NCI-H1105 (cell line): ENCODE measurements at regions not wholly inside any gene's neighbourhood (a gene's known extent, or its start where the extent isn't known, plus 50 kb on each side); places are given as distances from the start of the nearest gene placed in this dataset.

ENCODE experiments used
- DNase-seq: peaks from one replicate; lab custom pipeline; 2025; lab: John Stamatoyannopoulos, UW

DNA sequence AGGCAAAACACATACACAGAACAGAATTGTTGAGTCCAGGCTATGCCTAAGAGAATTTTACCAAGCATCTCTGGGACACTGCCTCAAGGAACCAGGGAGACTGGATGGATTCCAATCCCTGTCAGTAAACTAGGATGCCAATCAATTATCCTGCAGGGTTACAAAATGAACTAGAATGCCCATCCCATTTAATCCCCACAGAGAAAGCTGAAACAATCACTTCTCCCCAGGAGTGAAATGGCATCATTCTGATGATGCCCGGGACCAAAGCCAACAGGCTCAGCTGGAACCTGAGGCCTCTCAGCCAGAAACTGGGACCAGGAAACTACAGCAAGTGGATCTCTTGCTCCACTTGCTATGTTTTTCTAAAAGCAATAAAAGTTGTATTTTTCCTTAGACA is 130.0 kb upstream of the TJP1 start:
- peak; percentile 26 for DNase-seq

DNA sequence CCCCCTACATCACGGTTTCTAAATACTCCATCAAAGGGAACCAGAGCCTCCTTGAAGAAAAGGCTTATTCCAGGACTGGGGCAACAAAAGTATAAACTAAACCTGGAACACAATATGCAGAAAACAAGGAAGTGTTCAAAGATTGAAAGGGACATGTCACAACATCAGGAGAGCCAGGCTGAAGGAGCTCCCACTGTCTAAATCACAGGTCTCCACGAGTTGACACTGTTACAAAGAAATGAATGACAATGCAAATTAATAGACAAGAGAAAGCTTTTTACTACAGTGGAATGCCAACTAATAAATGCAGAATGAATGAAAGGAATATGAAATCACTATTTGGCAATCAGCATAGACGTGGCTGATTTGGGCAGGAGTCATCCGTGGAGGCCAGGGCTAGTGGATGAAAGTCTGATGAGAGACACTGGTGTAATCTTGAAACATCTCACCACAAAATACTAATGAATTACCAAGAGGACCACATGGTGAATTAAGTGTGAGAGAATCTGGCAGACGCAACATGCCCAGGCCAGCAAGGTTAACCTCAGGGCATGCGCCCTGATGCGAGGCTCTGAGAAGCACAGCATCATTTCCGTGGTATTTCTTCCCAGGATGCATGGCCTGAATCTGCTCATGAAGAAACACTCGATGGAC is 123.8 kb upstream of the TJP1 start:
- no peak for DNase-seq

- no peak for DNase-seq
Observed at GRCh38 chr15:29944925-29945324, 122.7 kb upstream of the TJP1 start.

DNA sequence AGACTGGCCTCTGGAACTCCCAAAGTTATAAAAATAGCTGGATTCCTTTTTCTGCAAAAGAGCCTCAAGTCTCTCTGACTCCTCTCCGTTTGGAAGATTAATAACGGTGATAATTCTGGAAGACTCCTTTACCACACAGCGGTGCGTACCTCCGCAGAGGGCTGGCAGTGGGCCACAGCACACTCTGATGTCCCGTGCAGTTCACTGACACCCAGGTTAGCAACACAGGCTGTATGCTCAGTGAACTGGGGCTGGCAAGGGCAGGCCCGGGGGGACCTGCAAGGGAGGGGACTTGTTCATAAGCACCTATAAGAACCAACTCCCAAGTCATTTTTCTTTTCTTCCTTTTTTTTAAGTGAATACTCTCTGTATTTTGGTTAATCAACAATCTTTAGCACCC is 120.3 kb upstream of the TJP1 start:
- no peak for DNase-seq

GRCh38 chr15:29942143-29942542 is 119.9 kb upstream of the TJP1 start:
- DNase-seq = no peak

GRCh38 chr15:29939404-29939803 is 117.1 kb upstream of the TJP1 start:
- DNase-seq = no peak

DNA sequence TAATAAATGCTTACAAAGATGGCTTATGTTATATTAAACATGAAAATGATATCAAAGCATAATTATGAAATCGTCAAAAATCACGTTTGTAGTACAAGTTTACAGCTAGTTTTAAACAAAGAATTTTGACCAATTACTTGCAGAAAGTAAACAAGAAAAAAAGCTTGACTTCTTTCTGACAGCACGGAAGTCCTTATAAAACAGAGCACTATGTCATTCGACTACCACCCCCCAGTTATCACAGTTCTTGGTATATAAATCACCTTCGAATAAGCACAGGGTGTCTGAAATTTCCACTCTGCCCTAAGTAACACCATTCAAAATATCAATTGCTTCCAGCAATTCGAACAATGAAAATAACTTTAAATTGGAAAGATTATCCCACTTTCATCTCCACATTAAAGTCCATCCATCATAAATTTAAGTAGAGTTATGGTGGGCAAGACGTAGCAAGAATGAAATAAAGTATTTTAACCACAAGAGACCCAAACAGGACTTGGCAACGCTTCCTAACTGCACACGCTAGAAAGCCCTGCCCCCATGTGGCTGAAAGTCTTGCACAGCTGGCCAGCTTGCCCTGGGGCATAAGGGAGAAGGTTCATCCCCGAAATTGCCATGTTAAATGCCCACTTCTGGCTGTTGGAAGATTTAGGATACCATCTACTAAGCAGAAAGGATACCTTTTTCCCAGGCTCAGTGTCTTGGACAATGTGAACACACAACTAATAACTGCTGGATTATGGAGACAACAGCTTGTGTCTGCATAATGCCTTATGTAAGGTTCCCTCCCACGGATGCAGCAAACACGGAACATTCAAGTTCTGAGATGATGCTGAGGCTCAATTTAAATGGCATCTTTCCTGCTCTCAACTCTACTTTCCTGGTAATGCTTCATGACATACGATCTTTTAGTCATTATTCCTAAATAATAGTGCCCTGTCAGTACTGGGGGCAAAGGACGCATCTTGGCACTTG is 116.4 kb upstream of the TJP1 start:
- DNase-seq = no peak

- no peak for DNase-seq
Observed at GRCh38 chr15:29937956-29938355, 115.7 kb upstream of the TJP1 start.

DNA sequence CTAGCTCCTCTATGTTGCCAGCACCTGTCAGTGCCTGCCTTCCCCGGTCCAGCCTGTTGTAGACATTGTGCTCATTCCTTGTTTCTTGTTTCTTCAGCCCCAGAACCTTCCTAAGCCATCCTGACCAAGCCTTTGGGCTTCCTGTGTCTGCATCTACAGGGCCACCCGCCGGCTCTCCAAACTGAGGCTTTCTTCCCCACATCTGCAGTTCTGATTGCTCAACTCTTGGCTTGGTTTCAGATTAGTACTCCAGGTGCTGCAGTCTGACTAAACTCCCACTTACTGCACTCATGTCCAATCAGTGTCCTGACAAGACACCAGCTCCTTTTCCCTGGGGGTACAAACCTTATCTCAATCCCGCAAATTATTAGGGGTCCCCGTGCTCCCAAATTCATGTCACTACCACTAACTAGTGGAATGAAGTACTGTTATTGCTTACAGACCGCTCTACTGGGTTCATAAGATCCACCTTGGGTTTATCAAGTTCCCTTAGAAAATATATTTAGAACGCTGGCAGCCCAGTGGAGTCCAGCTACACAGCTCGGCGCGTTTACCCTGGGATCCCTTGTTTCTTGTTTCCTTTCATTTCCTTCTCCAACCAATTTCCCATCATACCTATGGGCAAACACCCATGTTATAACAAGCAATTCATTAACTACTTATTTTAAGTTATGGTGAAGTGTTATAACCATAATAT is 114.2 kb upstream of the TJP1 start:
- no peak for DNase-seq

DNA sequence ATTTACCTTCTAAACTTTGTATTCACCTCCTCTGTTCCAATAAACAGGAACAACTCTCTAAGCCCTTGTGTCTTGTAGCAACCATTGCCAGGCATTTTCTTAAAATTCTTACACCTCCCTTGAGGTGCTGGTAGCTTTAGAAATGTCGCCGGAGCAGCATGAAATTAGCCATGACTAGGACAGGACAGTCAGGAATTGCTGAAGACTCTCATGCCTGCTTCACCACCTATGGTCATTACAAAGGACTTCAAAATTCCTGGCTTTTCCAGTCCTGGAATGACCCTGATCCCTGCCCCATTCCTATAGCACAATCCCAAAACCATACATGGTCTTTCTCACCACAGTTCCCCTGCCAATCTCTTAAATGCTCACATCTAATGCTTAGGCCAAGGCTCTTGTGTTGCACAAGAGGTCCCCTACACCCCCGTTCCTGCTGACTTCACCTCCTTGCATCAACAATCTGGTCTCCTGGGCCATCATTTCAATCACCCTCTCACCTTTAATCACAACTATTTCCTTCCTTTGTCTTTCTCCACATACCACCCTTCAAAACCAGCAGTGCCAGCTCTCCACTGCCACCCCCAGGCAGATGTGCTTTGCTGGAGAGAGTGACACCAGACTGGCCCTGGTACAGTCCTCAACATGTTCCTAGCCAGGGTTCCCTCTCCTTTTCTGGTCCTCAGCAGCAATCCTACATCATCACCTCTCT is 113.2 kb upstream of the TJP1 start:
- DNase-seq = no peak

GRCh38 chr15:29934251-29934650 is 112.0 kb upstream of the TJP1 start:
- no peak for DNase-seq

- no peak for DNase-seq
Observed at GRCh38 chr15:29933042-29933803, 111.0 kb upstream of the TJP1 start.

GRCh38 chr15:29926083-29926388 is 103.8 kb upstream of the TJP1 start:
- no peak for DNase-seq

- DNase-seq = no peak
Observed at GRCh38 chr15:29925227-29926082, 103.2 kb upstream of the TJP1 start.

DNA sequence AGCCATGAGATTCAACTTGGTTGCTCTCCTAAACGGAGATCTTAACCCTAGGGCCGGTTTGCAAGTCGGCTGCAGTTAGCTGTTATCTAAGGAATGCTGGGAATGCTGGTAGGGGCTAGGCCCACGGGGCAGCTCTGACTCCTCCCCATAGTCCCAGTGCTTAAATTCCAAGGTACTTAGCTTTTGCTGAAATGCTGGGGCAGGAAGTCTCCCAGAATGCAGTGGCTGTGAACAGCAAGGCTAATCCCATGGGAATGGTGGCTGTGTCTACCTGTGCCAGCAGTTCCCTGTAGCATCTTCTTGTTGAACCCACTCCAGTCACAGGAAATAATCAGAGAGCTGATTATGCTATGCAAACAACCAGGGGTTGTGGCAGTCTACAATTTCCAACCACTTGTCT is 102.5 kb upstream of the TJP1 start:
- DNase-seq = no peak

DNA sequence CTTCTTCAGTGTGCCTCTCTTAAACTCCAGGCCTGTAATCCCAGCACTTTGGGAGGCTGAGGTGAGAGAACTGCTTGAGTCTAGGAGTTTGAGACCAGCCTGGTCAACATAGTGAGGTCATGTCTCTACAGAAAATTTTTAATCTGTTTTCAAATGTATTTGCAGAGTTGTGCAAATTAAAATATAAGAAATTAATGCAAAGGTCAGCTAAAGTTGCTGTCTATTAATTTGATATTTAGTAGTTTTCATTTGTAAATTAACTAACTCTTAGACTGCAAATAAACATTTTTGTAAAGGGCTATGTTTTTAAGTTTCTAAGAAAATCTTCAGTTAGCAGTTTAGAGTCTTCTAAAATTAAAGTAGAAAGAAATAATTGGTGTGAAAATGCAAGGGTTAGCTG is 99.9 kb upstream of the TJP1 start:
- no peak for DNase-seq

- no peak for DNase-seq
Observed at GRCh38 chr15:29921130-29921601, 98.9 kb upstream of the TJP1 start.

DNA sequence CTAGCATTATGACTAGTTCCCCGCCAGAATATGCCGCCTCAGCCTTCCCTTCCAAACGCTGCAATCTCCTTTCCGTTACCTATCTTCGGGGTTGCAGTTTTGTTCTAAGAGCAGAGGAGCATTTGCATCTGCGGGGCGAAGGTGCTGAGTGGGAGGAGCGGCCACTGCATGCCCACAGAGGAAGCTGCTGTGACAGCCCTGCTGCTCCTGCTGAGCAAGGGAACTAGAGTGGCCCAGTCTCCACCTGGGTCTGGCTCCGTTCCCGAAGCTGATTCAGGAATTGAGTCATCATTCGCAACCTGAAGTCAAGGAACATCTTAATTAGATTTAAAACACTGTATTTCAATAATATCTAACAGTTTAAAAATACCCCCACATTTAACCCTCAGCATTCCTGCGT is 98.2 kb upstream of the TJP1 start:
- DNase-seq = no peak

DNA sequence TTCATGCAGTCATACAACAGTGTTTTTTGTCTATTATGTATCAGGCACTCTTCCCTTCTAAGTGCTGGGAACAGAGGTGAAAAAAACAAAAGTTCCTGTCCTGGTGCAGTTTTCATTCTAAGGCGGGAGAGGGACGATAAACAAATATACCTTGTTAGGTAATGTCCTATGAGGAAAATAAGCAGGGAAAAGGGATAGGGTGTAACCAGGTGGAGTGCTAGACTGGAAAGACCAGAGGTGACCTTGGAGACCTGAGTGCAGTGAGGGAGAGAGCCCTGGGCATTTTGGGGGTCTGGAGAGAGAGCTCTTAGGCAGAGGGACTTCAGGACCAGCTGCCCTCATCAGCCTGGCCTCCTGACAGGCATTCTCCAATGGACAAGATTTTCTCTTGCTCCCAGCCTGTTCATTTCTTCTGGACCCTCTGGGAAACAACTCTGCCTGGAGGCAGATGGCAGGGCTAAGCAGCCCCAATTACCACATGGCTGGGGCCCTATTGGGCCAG is 97.2 kb upstream of the TJP1 start:
- no peak for DNase-seq
